Adipose tissue (tissue), 3 donors: ENCODE measurements at regions not wholly inside any gene's neighbourhood (a gene's known extent, or its start where the extent isn't known, plus 50 kb on each side); places are given as distances from the start of the nearest gene placed in this dataset.
"Not testable (repeated sequence)": the region's sequence is repeated elsewhere in the genome, so short reads cannot be mapped to it uniquely, and the experiment has no call there.

Experiments
- H3K27ac ChIP-seq: one replicate; pipeline ENCODE4 v1.5.1; 2013; ENCODE audit warnings: low read depth, low read length
- WGBS, 3 donors: extraction: QIAGEN DNeasy Blood & Tissue Kit; methylation state at CpG; one replicate each; pipeline ENCODE4 v1.1.7; 2013; 5-methylcytosine and 5-hydroxymethylcytosine counted together
- donor health status: healthy with polysubstance abuse.
- donor health status: Bipolar disorder and iron deficiency.
- donor health status: healthy.

GRCh38 chr18:9020221-9020620 lies 82.3 kb upstream of the NDUFV2 start:
- WGBS, 3 donors: 88 to 96% (median 93%) methylated on average over 3 of the region's 3 CpGs
- H3K27ac ChIP-seq: no peak overlapping the region

- H3K27ac ChIP-seq: no peak overlapping the region
- 94 to 97% (median 97%) methylated on average over 3 of the region's 3 CpGs for WGBS, 3 donors
Observed at GRCh38 chr18:9021458-9021857, 81.0 kb upstream of the NDUFV2 start.

GRCh38 chr18:9022397-9023155 lies 79.9 kb upstream of the NDUFV2 start:
- no peak overlapping the region for H3K27ac ChIP-seq
- 61 to 73% (median 65%) methylated on average over 8 of the region's 8 CpGs for WGBS, 3 donors

- H3K27ac ChIP-seq: not testable (repeated sequence)
- 93 to 97% (median 95%) methylated on average over 14 of the region's 18 CpGs for WGBS, 3 donors
Observed at GRCh38 chr18:9024031-9024646, 78.4 kb upstream of the NDUFV2 start.

GRCh38 chr18:9025091-9025838 lies 77.2 kb upstream of the NDUFV2 start:
- 50 to 69% (median 59%) methylated on average over 4 of the region's 4 CpGs for WGBS, 3 donors
- no peak overlapping the region for H3K27ac ChIP-seq

GRCh38 chr18:9029131-9029530 lies 73.4 kb upstream of the NDUFV2 start:
- no peak overlapping the region for H3K27ac ChIP-seq
- 82 to 92% (median 89%) methylated on average over 2 of the region's 2 CpGs for WGBS, 3 donors

GRCh38 chr18:9032519-9032918 lies 70.0 kb upstream of the NDUFV2 start:
- WGBS, 3 donors: 80 to 90% (median 90%) methylated on average over 7 of the region's 7 CpGs
- H3K27ac ChIP-seq: no peak overlapping the region

GRCh38 chr18:9038277-9038871 lies 64.1 kb upstream of the NDUFV2 start:
- 82 to 88% (median 88%) methylated on average over 7 of the region's 7 CpGs for WGBS, 3 donors
- H3K27ac ChIP-seq: no peak overlapping the region

- WGBS, 3 donors: 66 to 88% (median 83%) methylated on average over 3 of the region's 3 CpGs
- H3K27ac ChIP-seq: no peak overlapping the region
Observed at GRCh38 chr18:9039441-9040071, 62.9 kb upstream of the NDUFV2 start.

- WGBS, 3 donors: 85 to 89% (median 89%) methylated on average over 6 of the region's 6 CpGs
- H3K27ac ChIP-seq: no peak overlapping the region
Observed at GRCh38 chr18:9042766-9043481, 59.6 kb upstream of the NDUFV2 start.

GRCh38 chr18:9043581-9043980 lies 58.9 kb upstream of the NDUFV2 start:
- H3K27ac ChIP-seq: no peak overlapping the region
- WGBS, 3 donors: 84 to 100% (median 93%) methylated on average over 1 of the region's 1 CpG

GRCh38 chr18:9047715-9048114 lies 54.8 kb upstream of the NDUFV2 start:
- no peak overlapping the region for H3K27ac ChIP-seq
- WGBS, 3 donors: 87 to 96% (median 88%) methylated on average over 7 of the region's 7 CpGs

- WGBS, 3 donors: 73 to 84% (median 79%) methylated on average over 5 of the region's 5 CpGs
- H3K27ac ChIP-seq: no peak overlapping the region
Observed at GRCh38 chr18:9048236-9048635, 54.3 kb upstream of the NDUFV2 start.

GRCh38 chr18:9048808-9049494 lies 53.5 kb upstream of the NDUFV2 start:
- no peak overlapping the region for H3K27ac ChIP-seq
- 65 to 87% (median 79%) methylated on average over 3 of the region's 3 CpGs for WGBS, 3 donors

- no peak overlapping the region for H3K27ac ChIP-seq
Observed at GRCh38 chr18:9049495-9049809, 53.0 kb upstream of the NDUFV2 start.

GRCh38 chr18:9050628-9051284 lies 51.7 kb upstream of the NDUFV2 start:
- H3K27ac ChIP-seq: not testable (repeated sequence)
- WGBS, 3 donors: 95 to 100% (median 96%) methylated on average over 1 of the region's 1 CpG
